Activated CD8-positive, alpha-beta memory T cell treated with anti-CD3 and anti-CD28 coated beads for 1 hour (primary cell): ENCODE measurements at regions not wholly inside any gene's neighbourhood (a gene's known extent, or its start where the extent isn't known, plus 50 kb on each side); places are given as distances from the start of the nearest gene placed in this dataset.
"Not testable (repeated sequence)": the region's sequence is repeated elsewhere in the genome, so short reads cannot be mapped to it uniquely, and the experiment has no call there.

Experiments
- DNase-seq, 2 donors: peaks; one replicate each; pipeline ENCODE4 v3.0.0-alpha.2; 2020; ENCODE audit warnings: low read depth in 1 of 2; ENCODE audit errors: extremely low read depth in 1 of 2

DNA sequence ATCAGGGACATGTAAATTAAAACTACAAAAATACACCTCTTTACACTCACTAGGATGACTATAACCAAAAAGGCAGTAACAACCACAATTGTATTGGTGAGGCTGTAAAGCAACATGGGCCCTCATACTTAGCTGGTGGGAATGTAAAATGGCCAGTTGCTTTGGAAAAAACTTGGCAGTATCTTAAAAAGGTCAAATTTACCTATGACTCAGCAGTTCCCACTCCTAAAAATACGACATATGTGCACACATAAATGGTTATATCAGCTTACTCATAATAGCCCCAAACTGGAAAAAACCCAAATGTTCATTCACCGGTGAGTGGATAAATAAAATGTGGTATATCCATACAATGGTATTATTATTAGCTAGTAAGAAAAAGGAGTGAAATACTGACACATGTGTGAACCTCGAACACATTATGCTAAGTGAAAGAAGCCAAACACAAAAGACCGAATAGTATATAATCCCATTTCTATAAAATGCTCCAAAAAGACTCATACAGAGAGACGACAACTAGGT is 391.4 kb downstream of the NPIPA8 start:
- DNase-seq: no peak

DNA sequence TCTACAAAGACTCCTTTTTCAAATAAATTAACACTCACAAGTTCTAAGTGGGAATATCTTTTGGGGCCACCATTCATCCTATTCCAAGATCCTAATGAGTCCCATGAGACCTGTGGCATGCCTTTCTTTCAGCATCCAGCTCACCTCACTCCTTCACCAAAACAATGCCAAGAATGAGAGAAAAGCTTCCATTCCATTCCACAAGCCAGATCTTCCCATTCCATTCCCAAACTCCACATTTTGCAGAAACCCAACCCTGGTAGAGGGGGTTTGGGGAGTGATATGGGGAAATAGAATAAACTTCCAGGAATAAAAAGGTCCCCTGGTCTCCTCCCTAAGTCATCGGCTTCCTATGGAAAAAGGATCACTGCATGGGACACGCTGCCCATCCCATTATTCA is 392.2 kb downstream of the NPIPA8 start:
- DNase-seq: no peak

DNA sequence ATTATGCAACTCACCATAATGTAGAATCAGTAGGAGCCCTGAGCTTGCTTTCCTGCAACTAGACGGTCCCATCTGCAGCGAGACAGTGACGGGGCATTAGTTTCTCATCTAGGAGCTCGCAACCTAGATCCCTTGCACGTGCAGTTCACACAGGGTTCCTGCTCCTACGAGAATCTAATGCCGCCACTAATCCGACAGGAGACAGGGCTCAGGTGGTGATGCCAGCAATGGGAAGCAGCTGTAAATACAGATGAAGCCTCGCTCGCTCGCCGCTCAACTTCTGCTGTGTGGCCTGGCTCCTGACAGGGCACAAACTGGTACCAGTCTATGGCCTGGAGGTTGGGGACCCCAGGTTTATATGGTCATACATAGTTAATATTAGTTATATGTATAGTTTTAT is 394.5 kb downstream of the NPIPA8 start:
- DNase-seq: no peak

DNA sequence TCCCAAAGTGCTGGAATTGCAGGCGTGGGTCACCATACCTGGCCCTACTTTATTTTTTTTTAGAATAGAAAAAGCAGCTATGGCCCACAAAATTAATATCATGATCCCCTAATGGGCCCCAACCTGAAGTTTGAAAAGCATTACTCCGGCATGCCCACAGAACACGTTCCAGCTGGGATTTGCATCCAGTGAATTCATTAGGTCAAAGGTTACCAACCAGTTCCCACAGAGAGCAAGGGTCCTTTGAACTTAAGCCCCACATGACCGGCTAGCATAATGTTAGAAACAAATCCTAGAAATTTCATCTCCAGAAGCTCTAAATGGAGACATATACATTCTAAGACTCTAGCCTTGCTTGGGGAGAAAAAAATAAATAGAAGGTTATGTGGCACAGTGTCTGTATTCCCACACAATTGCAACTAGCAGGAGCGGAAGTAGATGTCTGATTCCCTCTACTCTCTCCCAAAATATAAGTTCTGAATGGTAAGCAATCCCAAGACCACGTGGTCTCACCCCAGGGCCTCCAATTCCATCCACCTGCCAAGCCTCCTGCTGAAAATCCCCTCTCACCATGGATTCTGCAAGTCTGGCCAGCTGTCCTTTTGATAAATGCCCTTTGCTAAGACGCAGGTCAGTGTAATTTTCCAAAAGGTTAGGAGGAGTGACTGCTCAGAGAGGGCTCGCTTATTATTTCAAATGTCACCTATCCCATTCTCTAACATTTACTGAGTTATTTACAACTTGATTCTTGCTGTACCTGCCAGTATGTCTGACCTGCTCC is 395.8 kb downstream of the NPIPA8 start:
- DNase-seq: no peak

DNA sequence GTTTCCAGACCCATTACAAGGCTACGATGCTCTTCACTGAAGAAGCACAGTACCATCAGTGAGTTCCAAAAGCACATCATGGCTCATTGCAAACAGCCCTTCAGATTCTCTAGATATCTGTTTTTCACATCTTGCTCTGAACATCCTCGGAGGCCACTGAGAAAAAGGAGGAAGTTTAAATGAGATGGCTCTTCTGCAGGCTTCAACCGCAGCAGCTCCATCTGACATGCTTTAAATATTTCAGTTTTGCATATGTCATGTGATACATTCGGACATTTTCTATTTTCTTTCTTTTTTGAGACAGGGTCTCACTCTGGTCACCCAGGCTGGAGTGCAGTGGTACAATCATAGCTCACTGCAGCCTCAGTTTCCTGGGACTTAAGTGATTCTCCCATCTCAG is 396.8 kb downstream of the NPIPA8 start:
- DNase-seq: no peak

DNA sequence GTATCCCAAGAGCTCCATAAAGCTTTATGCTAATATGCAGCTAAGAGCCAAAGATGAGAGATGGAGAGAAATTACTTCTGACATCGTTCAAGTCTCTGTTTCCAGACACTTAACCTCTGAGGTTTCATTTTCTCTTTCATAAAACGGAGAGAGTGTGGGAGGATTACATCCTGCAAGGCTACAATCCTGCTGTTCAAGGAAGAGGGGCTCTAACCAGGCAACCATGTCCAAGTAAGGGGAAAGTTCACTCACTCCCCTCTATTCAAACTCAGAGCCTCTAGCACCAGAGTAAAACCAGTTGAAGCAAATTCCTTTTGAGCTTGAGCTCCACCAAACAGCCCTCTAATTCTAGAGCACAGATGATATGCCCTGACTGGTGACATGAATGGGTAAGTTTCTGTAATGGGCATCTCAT is 397.4 kb downstream of the NPIPA8 start:
- no peak for DNase-seq

DNA sequence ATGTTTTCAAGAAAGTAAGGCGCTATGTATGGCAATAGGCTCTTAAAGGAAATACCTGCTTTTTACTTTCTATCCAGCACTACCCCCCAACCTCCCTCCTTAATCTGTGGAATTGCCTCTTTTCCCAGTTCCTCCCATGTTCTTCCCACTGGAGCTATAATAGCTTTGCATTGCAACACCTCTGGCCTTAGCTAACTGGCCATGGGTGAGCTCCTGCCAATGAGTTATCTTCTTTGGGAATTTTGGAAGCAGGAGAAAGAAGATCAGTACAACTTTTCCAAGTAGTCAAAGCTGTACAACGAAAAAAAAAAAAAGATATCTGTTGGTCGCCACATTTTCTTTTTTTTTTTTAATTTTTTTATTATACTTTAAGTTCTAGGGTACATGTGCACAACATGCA is 398.0 kb downstream of the NPIPA8 start:
- DNase-seq: no peak

DNA sequence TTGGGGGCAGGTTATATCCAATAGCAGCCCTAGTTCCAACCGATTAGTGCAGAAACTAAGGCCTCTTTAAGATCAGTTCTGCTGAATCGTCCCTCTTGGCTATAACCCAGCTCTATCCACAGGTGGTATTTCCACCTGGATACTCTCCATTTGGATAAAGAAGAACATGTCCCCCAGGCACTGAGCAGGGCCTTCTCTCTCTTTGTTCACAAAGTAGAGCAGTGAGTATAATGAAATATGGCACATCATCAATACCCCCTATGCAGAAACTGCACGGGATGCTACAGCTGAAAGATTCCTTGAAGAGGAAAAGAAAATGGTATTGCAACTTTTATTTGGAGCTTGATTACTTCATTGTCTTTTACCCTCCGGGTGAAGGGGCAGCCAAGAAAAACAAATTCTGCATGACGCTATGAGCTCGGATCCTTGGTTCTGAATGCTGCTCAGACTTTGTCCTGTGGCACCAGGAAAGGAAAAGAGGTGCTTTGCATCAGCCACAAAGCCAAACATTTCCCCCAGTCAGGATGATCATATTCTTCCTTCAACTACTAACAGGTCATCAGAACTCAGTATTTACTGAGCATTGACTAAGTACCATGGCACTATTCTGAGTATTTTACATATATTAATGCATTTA is 399.7 kb downstream of the NPIPA8 start:
- DNase-seq: no peak

DNA sequence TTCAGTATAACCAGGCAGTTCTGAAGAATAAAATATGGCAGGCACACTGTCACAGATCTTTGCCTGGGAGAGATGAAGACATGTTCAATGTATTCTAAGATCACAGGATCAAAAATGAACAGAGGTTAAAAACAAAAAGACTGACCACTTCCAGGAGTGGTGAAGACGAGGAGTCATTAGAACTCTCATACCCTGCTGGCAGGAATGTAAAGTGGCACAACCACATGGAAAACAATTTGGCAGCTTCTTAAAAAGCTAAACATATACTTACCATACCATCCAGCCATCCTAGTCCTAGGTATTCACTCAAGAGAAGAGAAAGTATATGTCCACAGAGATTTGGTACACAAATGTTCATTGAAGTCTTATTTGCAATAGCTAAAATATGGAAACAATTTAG is 406.3 kb downstream of the NPIPA8 start:
- DNase-seq: no peak

DNA sequence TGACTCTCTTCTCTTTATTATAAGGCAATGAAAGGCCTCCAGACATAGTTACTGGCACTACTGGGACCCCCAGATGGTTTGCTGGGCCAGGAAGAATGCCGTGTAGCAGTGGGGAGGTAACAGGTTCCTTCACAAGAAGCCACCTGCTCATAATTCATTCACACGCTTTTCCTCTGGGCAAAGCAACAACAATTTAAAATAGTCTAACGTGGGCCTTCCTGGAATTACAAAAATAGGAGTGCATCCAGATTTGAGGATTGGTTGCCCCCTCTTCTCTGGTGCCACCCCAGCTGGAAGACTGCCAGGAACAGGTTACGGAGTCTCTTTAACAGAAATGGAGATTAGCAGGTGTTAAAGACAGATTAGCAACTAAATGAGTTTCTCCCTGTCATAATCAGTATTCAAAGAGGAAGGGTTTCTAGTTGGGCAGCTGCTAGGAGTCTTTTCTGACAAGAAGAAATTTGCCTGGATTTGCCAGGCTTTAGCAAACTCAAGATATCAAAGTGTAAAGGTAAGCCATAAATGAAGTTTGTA is 409.6 kb downstream of the NPIPA8 start:
- DNase-seq: no peak

DNA sequence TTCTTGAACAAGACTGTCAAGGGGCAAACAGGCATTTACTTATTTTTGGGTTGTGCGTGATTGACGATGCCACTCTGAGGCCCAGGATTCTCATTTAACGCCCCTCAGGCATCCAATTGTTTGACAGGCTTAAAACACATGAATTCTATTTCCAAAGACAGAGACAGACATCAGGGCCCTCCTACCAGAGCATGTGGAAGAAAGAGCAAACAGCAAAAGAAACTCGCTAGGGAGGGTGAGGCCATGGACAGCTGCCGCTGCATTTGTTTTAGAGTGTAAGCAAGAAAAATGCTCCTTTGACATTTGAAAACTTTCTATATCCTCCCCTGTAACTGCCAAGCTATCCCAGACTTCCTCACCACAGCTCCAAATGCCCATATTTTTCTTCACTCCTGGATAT is 410.1 kb downstream of the NPIPA8 start:
- DNase-seq: no peak

DNA sequence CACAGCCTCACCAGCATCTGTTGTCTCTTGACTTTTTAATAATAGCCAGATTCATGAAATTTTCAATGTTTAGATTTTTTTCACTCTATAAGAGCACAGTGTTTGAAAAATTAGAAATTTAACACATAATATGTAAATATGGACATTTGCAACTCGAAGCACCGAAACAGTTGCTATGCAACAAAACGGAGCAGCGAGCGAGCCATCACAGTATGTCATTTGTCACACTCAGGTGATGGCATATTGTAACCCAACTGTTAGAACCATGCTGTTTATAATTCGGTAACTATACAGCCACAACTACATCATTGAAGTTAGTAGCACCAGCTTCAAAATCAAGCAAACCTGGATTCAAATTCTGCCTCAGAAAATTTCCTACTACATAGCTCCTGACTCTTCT is 410.8 kb downstream of the NPIPA8 start:
- DNase-seq: no peak

DNA sequence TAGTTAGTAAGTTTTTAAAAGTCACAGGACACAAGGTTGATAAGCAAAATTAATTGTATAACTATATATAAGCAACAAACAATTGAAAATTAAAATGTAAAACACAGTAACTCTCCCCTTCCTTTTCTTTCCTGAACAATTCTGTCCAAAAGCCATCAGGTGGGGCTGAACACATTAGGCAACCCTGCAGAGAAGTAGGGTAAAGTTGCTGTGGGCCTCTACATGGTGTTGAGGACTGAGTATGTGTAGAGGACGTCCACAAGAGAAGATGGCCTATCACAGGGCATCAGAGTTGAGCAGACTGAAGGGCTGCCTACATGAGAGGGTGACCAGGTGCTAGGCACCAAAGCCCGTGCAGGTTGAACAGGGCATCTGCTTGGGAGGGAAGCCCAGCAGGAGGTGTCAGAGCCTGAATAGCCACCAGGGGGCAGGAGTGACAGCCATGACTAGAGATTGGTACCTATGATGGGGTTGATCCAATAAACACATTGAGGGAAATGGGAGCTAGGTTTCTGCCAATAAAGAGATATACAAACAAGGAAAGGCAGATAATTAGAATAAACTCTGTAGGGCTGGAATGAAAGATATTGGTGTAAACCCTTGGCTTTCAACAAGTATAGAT is 415.1 kb downstream of the NPIPA8 start:
- peak; percentile 3 to 9 for DNase-seq

DNA sequence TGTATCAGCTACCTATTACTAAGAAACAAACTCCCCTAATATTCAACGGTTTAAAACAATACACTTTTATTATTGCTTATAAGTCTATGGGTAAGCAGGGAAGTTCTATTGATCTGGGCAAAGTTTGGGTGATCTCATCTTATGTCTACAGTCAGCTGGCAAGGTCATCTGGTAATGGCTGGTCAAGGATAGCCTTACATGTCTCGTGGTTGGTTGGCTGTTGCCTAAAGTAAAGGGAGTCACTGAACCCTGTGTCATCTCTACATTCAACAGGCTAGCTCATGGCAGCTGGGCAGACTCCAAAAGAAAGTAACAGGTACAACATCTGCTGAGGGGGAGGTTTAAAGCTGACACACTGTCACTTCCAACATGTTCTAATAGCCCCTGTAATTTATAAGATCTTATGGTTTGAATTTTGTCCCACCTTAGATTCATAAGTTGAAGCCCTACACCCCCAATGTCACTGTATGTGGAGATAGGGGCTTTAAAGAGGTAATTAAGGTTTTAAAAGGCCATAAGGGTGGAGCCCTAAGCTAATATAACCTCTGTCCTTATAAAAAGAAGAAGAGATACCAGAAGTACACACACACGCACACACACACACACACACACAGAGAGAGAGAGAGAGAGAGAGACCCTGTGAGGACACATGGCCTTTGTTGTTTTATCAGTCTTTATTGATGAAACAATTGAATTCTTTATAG is 419.1 kb downstream of the NPIPA8 start:
- no peak for DNase-seq

DNA sequence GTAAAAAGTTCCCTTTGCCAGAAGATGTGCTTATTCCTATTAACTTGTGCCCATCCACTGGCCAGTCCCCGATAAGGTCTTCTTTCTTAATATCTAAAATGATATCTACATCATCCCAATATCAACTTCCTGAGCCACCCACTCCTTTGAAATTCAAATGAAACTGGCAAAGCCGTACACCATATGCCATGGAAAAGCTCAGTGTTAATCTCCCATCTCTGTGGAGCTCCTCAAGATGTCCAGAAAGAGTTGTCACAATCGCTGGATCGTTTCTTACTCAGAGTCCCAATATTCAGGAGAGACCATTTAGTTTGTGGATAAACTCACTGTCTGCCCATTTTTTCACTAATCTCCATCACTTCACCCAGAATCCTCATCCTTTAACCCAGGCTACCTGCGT is 420.7 kb downstream of the NPIPA8 start:
- DNase-seq: no peak

DNA sequence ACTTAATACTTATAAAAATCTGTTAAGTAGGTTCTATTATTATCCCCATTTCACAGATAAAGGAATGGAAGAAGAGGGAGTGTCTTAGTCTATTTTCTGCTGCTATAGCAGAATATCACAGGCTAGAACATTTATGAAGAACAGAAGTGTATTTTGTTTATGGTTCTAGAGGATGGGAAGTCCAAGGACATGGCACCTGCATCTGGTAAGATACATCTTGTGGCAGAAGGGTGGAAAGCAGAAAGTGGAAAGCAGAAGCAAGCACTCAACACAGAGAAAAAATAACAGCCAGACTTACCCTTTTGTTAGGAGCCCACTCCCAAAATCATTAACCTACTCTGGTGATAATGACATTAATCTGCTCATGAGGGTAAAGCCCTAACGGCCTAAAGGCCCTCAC is 422.4 kb downstream of the NPIPA8 start:
- DNase-seq: no peak

DNA sequence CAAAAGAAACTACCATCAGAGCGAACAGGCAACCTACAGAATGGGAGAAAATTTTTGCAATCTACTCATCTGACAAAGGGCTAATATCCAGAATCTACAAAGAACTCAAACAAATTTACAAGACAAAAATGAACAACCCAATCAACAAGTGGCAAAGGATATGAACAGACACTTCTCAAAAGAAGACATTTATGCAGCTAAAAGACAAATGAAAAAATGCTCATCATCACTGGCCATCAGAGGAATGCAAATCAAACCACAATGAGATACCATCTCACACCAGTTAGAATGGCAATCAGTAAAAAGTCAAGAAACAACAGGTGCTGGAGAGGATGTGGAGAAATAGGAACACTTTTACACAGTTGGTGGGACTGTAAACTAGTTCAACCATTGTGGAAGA is 425.0 kb downstream of the NPIPA8 start:
- DNase-seq: not testable (repeated sequence)

DNA sequence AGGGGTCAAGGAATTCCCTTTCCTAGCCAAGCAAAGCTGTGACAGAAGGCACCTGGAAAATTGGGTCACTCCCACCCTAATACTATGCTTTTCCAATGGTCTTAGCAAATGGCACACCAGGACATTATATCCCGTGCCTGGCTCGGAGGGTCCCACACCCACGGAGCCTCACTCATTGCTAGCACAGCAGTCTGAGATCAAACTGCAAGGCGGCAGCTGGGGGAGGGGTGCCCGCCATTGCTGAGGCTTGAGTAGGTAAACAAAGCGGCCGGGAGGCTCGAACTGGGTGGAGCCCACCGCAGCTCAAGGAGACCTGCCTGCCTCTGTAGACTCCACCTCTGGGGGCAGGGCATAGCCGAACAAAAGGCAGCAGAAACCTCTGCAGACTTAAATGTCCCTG is 429.9 kb downstream of the NPIPA8 start:
- DNase-seq: not testable (repeated sequence)

DNA sequence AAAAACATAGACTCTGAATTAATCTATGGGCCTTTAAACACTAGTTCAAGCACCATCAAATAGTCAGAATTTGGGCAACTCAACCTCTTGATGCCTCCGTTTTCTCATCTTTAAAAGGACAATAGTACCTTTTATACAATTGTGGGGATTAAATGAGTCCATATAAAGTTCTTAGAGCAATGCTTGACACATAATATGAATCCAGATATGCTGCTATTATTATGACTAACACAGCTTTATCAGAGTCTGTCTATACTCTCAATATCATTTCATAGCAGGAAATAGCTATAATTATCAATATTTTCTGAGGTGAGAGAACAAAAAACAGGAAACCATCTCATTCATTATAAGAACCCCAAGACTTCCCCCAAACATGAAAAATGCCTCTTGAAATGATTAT is 430.5 kb upstream of the XYLT1 start:
- no peak for DNase-seq

DNA sequence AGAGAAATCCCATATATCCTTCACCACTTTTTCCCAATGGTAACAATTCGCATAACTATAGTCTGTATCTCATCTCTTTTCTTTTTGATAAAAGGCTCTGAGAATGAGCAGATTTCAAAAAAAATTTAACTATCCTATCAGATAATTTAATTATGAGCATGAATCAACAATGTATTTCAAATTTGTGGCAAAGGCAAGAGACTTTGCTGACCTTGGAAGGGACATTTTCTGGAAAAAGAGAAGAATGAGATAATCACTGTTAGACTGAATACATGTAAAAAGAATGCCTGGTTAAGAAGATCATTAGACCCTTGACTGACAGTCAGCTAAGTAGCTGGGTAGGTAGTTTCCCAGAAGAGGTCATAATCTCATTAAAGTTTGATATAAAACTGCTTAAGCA is 428.4 kb upstream of the XYLT1 start:
- DNase-seq: no peak

DNA sequence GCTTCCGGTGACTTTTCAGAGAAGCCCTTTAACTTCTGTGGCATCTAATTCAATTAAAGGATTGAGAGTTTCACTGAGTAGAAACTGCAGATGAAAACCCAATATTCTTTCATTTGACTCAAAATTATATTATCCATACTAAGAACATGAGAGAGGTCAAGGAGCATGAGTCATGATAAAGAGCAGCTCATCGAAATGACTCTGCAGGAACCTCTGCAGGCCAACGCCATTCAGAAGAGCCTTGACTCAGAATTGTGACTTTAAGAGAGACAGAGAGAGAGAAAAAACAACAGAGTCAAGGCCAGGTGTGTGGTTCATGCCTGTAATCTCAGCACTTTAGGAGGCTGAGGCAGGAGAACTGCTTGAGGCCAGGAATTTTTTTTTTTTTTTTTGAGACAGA is 417.2 kb upstream of the XYLT1 start:
- DNase-seq: no peak
